GM12801 (cell line): ENCODE measurements at regions not wholly inside any gene's neighbourhood (a gene's known extent, or its start where the extent isn't known, plus 50 kb on each side); places are given as distances from the start of the nearest gene placed in this dataset.

Source experiments
- CTCF ChIP-seq: IDR thresholded peaks from one replicate; pipeline ENCODE4 v1.5.1; 2011; ENCODE audit warnings: control low read depth; ENCODE audit not compliant: insufficient read length; ENCODE audit errors: extremely low read depth

GRCh38 chr10:62613859-62614258 is 190.7 kb upstream of the ADO start:
- TF ChIP-seq CTCF, result no peak

GRCh38 chr10:62614389-62615157 is 189.9 kb upstream of the ADO start:
- no peak for TF ChIP-seq CTCF

- TF ChIP-seq CTCF, result no peak
Measured at GRCh38 chr10:62616885-62617590, 187.5 kb upstream of the ADO start.

- no peak for TF ChIP-seq CTCF
Measured at GRCh38 chr10:62617652-62618051, 186.9 kb upstream of the ADO start.

- no peak for TF ChIP-seq CTCF
Measured at GRCh38 chr10:62618054-62618453, 186.5 kb upstream of the ADO start.

GRCh38 chr10:62618576-62619412 is 185.7 kb upstream of the ADO start:
- TF ChIP-seq CTCF, result no peak

GRCh38 chr10:62619413-62619738 is 185.1 kb upstream of the ADO start:
- TF ChIP-seq CTCF, result no peak
